ENCODE measurements at regions not wholly inside any gene's neighbourhood (a gene's known extent, or its start where the extent isn't known, plus 50 kb on each side); places are given as distances from the start of the nearest gene placed in this dataset.

GRCh38 chr20:19098117-19098516, 114.3 kb upstream of the SLC24A3 start:
- TF ChIP-seq EP300 (conservative IDR thresholded peaks at IDR 0.05; ENCODE audit: poor library complexity, severe bottlenecking) = no peak
- no peak for TF ChIP-seq MXI1 (conservative IDR thresholded peaks at IDR 0.05; ENCODE audit: poor library complexity, severe bottlenecking)
- TF ChIP-seq SMC3 (conservative IDR thresholded peaks at IDR 0.05; ENCODE audit: poor library complexity) = no peak
- no peak for TF ChIP-seq CTCF (IDR thresholded peaks at IDR 0.05; ENCODE audit: poor library complexity, severe bottlenecking)
- TF ChIP-seq POLR2AphosphoS5 (IDR thresholded peaks at IDR 0.05) = no peak
- TF ChIP-seq TAF1 (IDR thresholded peaks at IDR 0.05; ENCODE audit: low read depth) = no peak
- no peak for TF ChIP-seq RAD21 (conservative IDR thresholded peaks at IDR 0.05)
- Histone ChIP-seq H3K4me3 (ENCODE audit: low read length) (no peak overlapping the region), H3K9me2 (ENCODE audit: insufficient read depth, low read length) (no peaks in the 10 kb centered on the region), H3K9ac (ENCODE audit: low read length) (no peak overlapping the region), H3K9me3 (ENCODE audit: low read length) (no peaks in the 10 kb centered on the region), H3K79me2 (replicated peaks; ENCODE audit: insufficient read depth, low read length) (no peaks in the 10 kb centered on the region), H3K36me3 (ENCODE audit: insufficient read depth, low read length) (no peaks in the 10 kb centered on the region), H3K27me3 (ENCODE audit: insufficient read depth, low read depth, low read length) (no peaks in the 10 kb centered on the region), H3K4me2 (ENCODE audit: low read length) (no peak overlapping the region), H3F3A (ENCODE audit: insufficient read depth, low read length, poor library complexity, severe bottlenecking) (no peaks in the 10 kb centered on the region), H3K27ac (ENCODE audit: low read length) (no peak overlapping the region), H4K20me1 (ENCODE audit: insufficient read depth) (no peaks in the 10 kb centered on the region), H2AFZ (ENCODE audit: low read depth, low read length) (no peak overlapping the region)

- no peaks in the 10 kb centered on the region for H3K9me2 ChIP-seq (ENCODE audit: insufficient read depth, low read length)
- no peak overlapping the region for H3K4me3 ChIP-seq (ENCODE audit: low read length)
- no peaks in the 10 kb centered on the region for H3K27me3 ChIP-seq (ENCODE audit: insufficient read depth, low read depth, low read length)
- H3K9me3 ChIP-seq (ENCODE audit: low read length) = no peaks in the 10 kb centered on the region
- H3K36me3 ChIP-seq (ENCODE audit: insufficient read depth, low read length) = no peaks in the 10 kb centered on the region
- H3F3A ChIP-seq (ENCODE audit: insufficient read depth, low read length, poor library complexity, severe bottlenecking) = no peaks in the 10 kb centered on the region
- TF ChIP-seq MXI1 (conservative IDR thresholded peaks at IDR 0.05; ENCODE audit: poor library complexity, severe bottlenecking) (no peak), CTCF (IDR thresholded peaks at IDR 0.05; ENCODE audit: poor library complexity, severe bottlenecking) (no peak), SMC3 (conservative IDR thresholded peaks at IDR 0.05; ENCODE audit: poor library complexity) (no peak), EP300 (conservative IDR thresholded peaks at IDR 0.05; ENCODE audit: poor library complexity, severe bottlenecking) (no peak), REST (IDR thresholded peaks at IDR 0.05; ENCODE audit: borderline replicate concordance) (no peak), POLR2AphosphoS5 (IDR thresholded peaks at IDR 0.05) (no peak), EZH2 (IDR thresholded peaks at IDR 0.05; ENCODE audit: borderline replicate concordance, insufficient read depth, low read length, poor library complexity, severe bottlenecking) (no peak), TAF1 (IDR thresholded peaks at IDR 0.05; ENCODE audit: low read depth) (no peak), RAD21 (conservative IDR thresholded peaks at IDR 0.05) (no peak)
- no peak overlapping the region for H3K4me2 ChIP-seq (ENCODE audit: low read length)
- H3K9ac ChIP-seq (ENCODE audit: low read length) = no peak overlapping the region
- no peak overlapping the region for H3K27ac ChIP-seq (ENCODE audit: low read length)
- no peaks in the 10 kb centered on the region for H3K79me2 ChIP-seq (replicated peaks; ENCODE audit: insufficient read depth, low read length)
- no peaks in the 10 kb centered on the region for H4K20me1 ChIP-seq (ENCODE audit: insufficient read depth)
- no peak overlapping the region for H2AFZ ChIP-seq (ENCODE audit: low read depth, low read length)
Observed at GRCh38 chr20:19098806-19099578, 113.5 kb upstream of the SLC24A3 start.

Measured in neural cell (in vitro differentiated cells).